Esophagus mucosa (tissue), 1 donor: ENCODE measurements at regions not wholly inside any gene's neighbourhood (a gene's known extent, or its start where the extent isn't known, plus 50 kb on each side); places are given as distances from the start of the nearest gene placed in this dataset.

Source experiments
- ATAC-seq: fragments of 200-7000 bp; cut with Tn5 transposase; one replicate; pipeline ENCODE4 v1.9.1; 2020
- donor health status: DM: yes; HTN: yes; CAD: no.

DNA sequence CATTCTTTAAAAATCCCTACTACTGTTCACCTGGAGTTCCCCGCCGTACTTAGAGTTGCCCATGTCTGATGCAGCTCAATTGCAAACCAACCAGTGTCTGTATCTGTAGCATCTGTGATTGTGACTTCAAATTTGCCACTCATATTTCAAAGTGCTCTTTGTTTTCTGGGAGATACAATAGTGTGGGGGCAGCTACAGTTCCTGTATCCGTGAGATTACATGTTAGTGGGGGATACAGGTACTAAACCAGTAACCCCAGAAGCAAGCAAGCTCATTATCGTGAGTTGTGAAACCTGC lies 140.9 kb downstream of the ANKRD60 start:
- ATAC-seq = no peak

- ATAC-seq = peak; percentile 62
Measured at GRCh38 chr20:58086763-58087561, 141.5 kb downstream of the ANKRD60 start.

DNA sequence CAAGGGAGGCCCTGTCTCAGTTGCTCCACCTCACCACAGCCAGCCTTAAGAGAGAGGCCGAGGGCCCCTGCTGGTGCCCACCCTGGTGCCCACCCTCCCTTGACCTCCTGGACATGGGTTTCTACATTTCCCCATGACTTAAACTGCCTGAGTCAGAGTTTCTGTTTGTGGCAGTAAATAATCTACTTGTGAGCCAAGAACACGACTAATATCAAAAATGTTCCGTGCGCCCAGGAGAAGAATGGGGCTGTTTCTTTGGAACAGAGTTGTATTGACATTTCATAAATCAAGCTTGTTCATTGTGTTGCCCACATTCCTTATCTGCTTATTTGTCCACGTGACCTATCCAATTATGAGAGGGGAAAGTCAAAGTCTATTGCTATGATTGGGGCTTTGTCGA lies 143.5 kb downstream of the ANKRD60 start:
- no peak for ATAC-seq

DNA sequence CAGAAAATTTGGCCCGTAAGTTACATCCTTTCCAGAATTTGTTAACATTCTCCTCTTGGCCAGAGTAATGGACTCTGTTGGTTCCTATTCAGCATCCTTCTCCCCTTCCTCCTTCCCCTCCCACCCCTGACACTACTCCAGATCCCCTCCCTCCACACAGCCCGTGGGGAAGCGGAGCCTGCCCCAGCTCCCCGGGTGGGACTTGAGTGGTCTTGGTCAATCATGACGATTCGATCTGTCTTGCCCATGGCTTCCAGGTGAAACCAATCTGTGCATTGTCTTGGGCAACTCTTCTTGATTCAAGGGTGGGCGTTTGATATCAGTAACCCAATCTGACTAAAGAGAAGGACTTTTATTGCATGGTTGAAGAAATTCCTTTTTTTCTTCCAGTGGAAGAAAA lies 143.9 kb downstream of the ANKRD60 start:
- ATAC-seq = no peak

DNA sequence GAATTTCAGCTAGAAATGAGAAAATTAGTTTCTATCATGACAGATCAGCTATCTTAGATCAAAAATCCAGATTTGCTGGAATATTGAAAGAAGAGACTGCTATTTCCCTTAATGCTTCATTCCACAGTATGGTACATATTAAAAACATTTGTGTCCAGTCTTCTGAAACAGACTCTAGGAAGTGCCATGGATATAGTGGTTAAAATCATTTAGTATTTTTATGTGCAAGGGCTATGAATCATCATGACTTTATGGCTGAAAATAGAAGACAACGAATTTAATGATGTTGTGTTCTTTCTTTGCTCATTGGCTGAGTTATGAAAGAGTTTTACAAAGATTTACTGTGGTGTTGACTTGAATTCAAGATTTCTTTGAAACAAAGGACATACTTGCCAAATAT lies 146.6 kb downstream of the ANKRD60 start:
- ATAC-seq = no peak

DNA sequence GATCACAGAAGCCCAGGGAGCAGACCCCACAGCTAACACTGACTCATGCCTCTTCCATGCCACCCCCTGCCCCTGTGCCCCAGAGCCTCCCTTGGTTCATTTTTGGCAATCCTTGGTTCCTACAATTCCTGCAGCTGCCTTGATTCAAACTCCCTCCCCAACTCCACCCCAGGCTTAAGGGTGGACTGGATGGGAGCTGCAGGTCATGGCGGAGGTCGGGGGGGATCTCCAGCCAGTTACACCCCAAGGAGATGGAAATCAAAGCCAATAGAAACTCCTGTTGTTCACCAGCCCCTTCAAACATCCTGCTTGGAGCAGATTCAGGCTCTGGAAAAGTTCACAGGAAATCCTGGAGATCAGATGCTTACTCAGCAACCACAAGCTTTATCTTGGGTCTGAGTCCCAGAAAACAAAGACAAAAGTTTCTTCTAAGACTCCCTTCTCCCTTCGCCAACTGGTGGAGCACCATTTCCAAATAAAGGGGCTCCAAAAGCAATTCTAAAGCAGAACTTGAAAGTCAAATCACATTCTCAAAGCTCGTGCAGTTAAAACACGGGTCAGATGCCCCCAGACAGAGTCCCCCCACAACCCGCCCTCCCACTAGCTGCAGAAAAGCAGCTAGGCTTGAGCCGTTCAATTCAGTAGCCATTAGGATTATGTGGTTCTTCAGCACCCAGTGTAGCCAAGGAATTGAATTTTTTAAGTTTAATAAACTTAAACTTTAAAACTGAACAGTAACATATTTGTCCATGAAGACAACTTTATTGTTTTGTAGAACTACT lies 149.5 kb downstream of the ANKRD60 start:
- no peak for ATAC-seq

GRCh38 chr20:58077282-58077681 lies 151.2 kb downstream of the ANKRD60 start:
- no peak for ATAC-seq

DNA sequence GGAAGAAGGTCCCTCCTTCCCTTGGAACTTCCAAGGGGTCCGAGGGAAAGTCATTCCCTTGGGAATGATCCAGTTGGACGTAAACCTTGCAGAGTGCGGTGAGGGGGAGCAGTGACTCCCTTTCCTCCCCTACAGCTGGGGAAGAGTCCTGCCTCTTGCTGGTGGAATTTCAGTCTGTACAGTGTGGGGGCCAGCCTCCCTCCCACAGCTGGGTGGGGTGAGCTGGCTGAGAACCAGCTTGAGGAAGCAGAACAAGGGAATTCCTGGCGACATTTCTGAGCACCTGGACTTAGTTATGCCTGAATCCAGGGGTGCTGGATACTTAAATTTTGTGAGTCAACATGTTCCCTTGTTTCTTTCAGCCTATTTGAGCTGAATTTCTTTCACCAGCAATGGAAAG lies 152.0 kb downstream of the ANKRD60 start:
- no peak for ATAC-seq

- no peak for ATAC-seq
Measured at GRCh38 chr20:58075586-58076345, 152.7 kb downstream of the ANKRD60 start.

DNA sequence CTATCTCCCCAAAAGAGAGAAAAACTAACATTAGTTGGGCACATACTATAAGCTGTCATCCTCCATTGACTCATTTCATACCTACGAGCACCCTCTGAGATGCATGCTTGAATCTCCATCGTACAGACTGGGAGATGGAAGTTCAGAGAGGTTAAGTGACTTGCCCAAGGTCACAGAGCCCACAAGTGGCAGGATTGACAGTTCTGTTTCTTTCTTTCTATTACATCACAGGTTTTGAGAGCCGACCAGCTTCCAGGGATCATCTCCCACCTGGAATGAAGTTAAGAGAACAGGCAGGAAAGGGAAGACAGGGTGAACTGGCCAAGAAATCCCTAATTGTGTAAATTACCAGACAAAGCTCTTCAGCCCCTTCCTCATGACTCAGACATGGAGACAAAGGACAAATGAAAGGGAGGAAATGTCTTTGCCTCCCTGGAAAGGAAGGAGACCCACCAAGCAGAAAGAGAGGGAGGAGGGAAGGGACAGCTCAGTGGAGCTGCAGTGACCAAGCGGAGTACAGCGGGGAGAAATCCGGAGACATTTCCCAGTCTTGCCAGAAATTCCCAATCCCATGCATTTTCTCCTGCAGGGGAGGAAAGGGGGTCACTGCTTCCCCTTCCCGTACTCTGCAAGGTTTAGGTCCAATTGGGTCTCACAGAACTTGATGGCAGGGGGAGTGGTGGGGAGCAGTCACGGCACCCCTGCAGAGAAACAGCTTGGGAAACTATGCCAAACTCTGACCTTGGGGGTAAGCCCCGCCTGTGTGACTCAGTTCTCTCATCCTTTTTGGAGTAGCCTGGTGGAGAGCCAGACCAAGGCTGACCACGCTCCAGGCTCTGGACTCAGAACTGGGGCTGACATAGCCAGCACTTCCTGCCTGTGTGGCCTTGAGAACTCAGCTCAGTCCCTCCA lies 154.3 kb downstream of the ANKRD60 start:
- no peak for ATAC-seq

GRCh38 chr20:58072695-58073671 lies 155.5 kb downstream of the ANKRD60 start:
- ATAC-seq = peak; percentile 26

DNA sequence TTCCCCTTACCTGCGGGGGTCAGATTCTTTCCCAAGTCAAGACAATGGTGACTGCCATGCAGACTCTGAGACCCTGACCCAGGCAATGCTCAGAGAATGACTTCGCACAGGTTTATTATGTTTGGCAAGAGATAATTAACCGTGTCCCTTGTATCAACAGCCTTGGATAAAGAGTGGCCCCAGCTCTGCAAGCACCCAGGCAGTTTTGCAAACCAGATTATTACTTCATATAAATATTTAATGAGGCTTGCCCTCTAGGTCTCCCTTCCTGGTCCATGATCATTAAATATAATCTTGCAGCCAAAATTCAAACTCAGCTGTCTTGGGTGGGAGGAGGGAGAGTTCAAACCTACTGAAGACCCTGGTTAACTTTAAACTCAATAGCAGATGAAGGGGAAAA lies 156.5 kb downstream of the ANKRD60 start:
- ATAC-seq = no peak

- no peak for ATAC-seq
Measured at GRCh38 chr20:58071298-58071697, 157.2 kb downstream of the ANKRD60 start.

DNA sequence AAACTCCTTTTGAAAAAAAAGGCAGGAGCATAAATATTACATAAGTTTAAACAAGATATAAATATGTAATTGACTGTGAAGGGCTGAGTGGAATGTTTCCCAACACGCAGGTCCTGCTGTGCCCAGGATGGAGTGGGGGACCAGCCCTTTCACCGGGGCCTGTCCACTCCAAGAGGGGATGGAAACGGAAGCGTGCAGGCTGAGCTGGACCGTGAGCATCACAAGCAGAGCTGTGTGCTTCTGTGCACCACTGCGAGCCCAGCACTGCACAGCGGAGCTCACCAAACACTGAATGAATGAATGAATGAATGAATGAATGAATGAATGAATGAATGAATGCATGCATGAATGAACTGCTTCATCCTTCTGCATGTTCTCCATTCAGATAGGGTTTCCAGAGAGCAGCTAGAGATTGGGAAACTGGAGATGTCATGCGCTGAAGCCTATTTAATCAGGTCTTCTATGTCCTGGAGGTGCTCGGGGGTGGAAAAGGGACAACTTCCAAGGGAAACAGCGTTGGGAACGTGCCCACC lies 157.7 kb downstream of the ANKRD60 start:
- ATAC-seq = no peak

GRCh38 chr20:58069796-58070663 lies 158.4 kb downstream of the ANKRD60 start:
- no peak for ATAC-seq

- no peak for ATAC-seq
Measured at GRCh38 chr20:58069207-58069606, 159.2 kb downstream of the ANKRD60 start.

GRCh38 chr20:58065508-58066361 lies 162.7 kb downstream of the ANKRD60 start:
- ATAC-seq = peak; percentile 57

DNA sequence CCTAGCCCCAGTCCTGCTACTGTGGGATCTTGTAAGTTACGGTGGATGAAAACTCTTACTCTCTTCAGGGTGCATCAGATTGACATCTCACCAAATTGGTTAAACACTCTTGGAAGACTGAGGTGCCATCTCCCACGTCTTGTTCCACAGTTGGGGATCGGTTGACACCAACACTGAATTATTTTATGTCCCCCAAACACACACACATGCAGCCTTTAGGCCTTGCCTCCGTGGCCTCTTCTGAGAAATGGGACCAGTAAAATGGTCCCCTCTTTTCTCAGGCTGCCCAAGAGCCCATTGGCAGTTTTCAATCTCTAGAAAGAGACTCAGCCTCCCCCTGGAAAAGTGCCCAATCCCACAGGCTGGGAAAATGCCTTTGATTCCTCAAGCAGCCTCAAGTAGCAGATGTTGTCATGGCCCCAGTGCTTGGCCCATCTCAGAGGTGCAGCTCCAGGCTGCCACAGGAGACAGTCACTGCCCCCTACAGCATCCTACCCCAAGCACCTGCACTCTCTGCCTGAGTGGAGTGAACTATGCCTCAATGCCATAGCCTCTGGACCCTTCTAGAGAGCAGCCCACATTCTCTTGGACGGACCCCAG lies 163.9 kb downstream of the ANKRD60 start:
- no peak for ATAC-seq

GRCh38 chr20:58059260-58059544 lies 169.3 kb downstream of the ANKRD60 start:
- no peak for ATAC-seq
